Dermis microvascular lymphatic vessel endothelial cell (primary cell): ENCODE measurements at regions not wholly inside any gene's neighbourhood (a gene's known extent, or its start where the extent isn't known, plus 50 kb on each side); places are given as distances from the start of the nearest gene placed in this dataset.
"Not testable (repeated sequence)": the region's sequence is repeated elsewhere in the genome, so short reads cannot be mapped to it uniquely, and the experiment has no call there.

ENCODE experiments used
- DNase-seq, 2 donors: peaks; one replicate each; pipeline versions ENCODE4 v3.0.0 to v3.0.0-alpha.2; 2010; ENCODE audit warnings: low read depth in 2 of 2

GRCh38 chr9:115301581-115301980 lies 183.6 kb upstream of the TNC start:
- DNase-seq, result no peak

GRCh38 chr9:115305543-115305942 lies 187.6 kb upstream of the TNC start:
- DNase-seq, result no peak

GRCh38 chr9:115306865-115307264 lies 188.9 kb upstream of the TNC start:
- no peak for DNase-seq

DNA sequence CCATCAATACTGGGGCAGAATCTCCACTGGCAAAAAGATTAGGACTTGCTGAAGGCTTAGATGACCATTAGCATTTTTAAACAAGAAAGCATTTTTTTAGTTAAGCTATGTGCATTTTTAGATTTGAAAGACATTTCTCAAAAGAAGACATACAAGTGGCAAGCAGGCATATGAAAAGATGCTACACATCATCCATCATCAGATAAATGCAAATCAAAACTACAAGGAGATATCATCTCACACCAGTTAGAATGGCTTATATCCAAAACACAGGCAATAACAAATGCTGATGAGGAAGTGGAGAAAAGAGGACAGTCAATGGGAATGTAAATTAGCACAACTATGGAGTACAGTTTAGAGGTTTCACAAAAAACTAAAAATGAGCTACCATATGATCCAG lies 195.6 kb upstream of the TNC start:
- DNase-seq, result no peak

GRCh38 chr9:115326461-115326860 lies 208.5 kb upstream of the TNC start:
- no peak for DNase-seq

- DNase-seq, result no peak
Measured at GRCh38 chr9:115327436-115328122, 209.6 kb upstream of the TNC start.

GRCh38 chr9:115328228-115328627 lies 210.3 kb upstream of the TNC start:
- DNase-seq, result no peak

DNA sequence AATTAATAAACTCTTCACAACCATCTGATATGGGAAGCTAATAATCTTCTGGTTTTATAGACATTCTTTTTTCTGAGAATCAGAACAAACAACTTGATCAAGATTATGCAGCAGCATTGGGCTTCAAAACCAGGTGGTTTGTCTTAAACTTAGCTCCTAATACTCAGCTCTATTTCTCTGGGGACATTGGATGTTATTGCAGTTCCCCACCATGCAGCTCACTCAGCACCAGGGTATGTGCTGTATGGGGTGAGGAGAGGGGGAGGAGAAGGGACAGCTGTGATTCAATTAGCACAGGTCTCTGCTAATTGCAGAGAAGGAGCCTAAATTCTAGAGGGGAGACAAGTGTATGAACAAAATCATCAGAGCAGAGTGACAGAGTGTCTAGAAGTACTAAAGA lies 210.7 kb upstream of the TNC start:
- no peak for DNase-seq

DNA sequence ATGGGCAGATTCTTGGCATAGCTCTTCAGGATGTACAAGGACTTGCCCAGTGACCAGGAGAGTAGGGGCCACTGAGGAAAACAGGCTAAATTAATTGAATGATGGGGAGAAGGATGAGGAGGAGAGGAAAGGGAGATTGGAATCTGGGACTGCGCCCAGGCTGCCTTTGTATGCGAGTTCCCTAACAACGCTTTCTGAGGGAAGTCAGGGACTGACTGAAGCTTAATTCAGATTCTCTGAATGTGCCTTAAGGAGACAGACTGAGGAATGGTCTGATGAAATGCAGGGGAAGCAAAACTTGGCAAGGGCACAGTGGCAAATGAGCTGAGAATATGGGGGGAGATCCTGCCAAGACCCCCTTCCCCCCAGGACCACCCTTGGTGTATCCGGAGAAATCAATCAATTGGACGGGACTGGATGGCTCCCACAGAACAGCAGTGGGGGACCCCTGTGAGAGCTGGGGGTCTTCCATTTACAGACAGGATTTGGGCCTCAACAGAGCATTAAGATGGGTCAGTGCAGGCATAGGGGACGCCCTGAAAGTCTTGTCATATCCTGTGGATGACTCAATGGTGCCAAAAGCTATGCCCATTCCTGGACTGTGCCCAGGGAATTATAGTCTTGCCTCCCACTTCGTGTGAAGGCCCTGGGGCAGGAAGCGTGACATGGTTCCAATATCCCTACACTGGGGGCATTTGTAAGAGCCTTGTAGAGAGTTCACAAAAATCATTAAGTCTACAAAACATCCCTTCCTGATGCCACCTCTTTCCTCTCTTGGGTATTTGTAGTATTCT lies 215.5 kb upstream of the TNC start:
- no peak for DNase-seq

- no peak for DNase-seq
Measured at GRCh38 chr9:115335439-115335838, 217.5 kb upstream of the TNC start.

DNA sequence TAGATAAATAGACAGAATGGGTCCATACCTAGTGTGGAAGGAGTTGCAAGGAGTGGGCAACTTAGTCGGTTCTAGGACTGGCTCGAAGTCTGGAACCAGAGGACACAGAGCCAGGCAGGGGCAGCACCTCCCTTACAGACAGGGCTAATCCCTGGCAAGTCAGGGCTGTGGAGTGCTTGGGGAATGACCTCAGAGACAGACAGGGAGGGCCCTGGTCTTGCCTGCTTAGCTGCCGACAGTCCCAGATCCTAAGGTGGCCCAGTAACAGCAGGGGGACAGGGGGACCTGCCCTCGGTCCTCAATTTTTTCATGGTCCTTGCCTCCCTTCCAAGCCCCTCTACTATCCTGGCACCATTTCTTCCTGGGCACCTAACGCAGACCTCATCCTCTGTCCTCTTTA lies 222.4 kb upstream of the TNC start:
- no peak for DNase-seq

GRCh38 chr9:115341426-115341825 lies 223.5 kb upstream of the TNC start:
- DNase-seq, result no peak

- not testable (repeated sequence) for DNase-seq
Measured at GRCh38 chr9:115347776-115348175, 229.8 kb upstream of the TNC start.

DNA sequence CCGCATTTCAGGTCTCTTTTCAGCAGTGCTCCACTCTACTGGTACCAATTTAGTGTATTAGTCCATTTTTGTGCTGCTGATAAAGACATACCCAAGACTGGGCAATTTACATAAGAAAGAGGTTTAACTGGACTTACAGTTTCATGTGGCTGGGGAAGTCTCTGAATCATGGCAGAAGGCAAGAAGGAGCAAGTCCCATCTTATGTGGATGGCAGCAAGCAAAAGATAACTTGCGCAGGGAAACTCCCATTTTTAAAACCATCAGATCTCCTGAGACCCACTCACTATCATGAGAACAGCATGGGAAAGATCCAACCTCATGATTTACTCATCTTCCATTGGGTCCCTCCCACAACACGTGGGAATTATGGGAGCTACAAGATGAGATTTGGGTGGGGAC lies 231.0 kb upstream of the TNC start:
- DNase-seq, result not testable (repeated sequence)

- DNase-seq, result no peak
Measured at GRCh38 chr9:115349542-115349941, 231.6 kb upstream of the TNC start.

DNA sequence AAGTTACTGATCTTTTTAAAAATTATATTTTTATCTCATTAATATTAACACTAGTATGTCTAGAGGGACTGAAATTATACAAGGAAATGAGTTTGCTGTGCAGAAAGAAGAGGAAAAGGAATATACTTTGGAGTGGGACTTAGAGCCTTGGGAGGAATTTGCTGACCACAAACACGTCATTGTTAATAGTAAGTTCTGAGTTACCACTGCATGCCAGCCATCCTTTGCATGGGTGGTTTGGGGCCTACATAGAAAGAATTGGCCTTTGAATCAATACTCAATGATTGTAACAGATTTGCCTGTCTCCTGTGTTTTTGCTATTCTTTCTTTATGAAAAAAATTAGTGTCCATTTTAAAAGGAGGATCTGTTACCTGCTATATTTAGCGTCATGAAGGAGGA lies 232.6 kb upstream of the TNC start:
- no peak for DNase-seq

DNA sequence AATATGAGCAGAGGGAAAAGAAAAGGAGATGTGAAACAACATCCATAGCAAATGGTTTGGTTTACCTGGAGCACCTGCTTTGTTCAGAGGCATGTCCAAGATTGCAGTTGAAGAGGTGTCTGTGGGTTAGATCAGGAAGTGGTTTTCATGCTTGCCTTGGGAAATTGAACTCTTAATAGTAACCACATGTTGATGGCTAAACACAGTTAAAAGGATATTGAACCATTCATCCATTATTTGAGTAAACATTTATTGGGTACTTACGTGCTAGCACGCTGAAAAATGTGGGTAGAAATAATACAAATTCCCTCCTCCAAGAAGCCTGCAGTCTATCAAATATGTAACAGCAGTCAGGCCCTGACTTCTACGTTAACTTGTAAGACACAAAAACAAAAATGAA lies 235.7 kb upstream of the TNC start:
- no peak for DNase-seq

- no peak for DNase-seq
Measured at GRCh38 chr9:115357821-115358220, 239.9 kb upstream of the TNC start.

DNA sequence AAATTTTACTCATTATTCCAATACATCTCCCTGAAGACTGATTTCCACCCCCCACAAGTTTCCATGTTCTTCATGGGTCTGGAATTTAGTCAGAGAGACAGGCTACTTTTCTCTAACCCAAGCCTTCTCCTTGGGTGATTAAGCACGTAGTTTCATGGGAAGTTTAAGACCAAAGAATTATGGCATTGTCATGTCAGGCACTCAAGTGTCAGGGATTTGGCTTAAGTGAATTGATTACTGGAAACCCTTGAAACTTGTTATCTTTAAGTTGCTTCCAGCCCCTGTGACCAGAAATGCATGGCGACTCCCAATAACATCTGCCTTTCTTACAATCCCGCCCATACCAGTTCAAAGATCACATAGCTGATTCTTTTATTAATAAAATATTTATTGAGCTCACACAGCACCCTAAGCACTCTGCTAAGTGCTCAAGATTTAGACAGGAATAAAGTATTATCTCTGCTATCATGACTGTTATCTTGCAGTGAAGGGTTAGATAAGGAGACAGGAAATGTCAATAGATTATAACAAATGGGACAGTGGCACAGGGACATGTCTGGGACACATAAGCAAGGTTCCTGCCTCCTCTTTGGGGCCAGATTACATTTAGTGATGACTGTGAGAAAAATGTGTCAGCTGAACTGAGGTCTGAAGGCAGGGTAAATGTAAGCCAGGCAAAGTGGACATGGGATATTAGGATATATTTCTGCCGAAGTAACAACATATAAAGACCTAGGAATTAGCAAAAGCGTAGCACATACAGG lies 241.2 kb upstream of the TNC start:
- no peak for DNase-seq

- no peak for DNase-seq
Measured at GRCh38 chr9:115360122-115360521, 242.2 kb upstream of the TNC start.

GRCh38 chr9:115362101-115362500 lies 244.1 kb upstream of the TNC start:
- no peak for DNase-seq

DNA sequence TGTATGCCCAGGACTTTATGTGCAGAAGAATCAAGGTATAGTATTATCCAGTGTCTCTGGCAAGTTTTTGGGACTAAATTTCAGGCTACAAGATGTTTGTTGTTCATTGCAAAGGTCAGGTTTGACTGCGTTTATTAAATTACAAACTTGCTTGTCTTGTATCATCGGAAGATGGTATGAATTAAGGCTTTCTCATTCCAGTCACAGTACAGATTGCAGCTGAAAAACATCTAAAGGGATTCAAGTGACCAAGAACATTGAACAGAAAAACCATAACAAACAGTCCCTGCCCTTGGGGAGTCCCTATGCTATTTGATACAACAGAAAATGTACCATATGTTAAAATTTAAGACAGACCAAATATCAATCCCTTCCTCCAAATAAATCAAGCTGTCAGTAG lies 244.7 kb upstream of the TNC start:
- DNase-seq, result no peak

DNA sequence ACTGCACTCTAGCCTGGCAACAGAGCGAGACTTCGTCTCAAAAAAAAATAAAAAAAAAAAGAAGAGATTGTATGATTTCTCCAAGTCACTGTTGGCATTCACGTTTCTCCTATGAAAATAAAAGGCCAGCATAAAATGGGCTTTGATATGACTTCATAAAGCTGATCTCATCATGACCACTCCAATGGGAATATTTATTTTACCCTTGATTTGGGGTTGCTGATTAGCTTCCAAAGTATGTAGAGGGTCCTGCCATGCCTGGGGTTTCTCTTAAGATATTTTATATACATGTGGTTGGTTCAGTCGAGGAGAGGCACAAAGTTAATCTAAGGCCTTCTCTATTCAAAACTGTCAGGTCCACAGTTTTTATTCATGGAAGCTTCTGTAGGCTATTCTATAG lies 247.0 kb upstream of the TNC start:
- DNase-seq, result no peak
